Gastrocnemius medialis (tissue), 4 donors: ENCODE measurements at regions not wholly inside any gene's neighbourhood (a gene's known extent, or its start where the extent isn't known, plus 50 kb on each side); places are given as distances from the start of the nearest gene placed in this dataset.
"Not testable (repeated sequence)": the region's sequence is repeated elsewhere in the genome, so short reads cannot be mapped to it uniquely, and the experiment has no call there.

Source experiments
- ATAC-seq, 2 donors: fragments of 150-250 bp; one replicate each; pipeline ENCODE4 v1.9.1; 2016
- DNase-seq, 2 donors: peaks; one replicate each; pipeline ENCODE4 v3.0.0-alpha.2; 2019
- H3K27ac ChIP-seq, 4 donors: fragments of 200-600 bp; sonication (generic); 1 replicate in 1 of 4; 2 replicates in 3 of 4; pipeline ENCODE4 v1.5.1; 2016 to 2018; ENCODE audit warnings: mild to moderate bottlenecking in 2 of 4, moderate library complexity in 1 of 4
- H3K27me3 ChIP-seq, 3 donors: fragments of 200-600 bp; sonication (generic) in 2 of 3; 1 replicate in 1 of 3; 2 replicates in 2 of 3; pipeline versions ENCODE4 v1.5.1 to v1.6.0; 2016 to 2019; ENCODE audit warnings: mild to moderate bottlenecking in 1 of 3, moderate library complexity in 1 of 3
- H3K36me3 ChIP-seq, 2 donors: fragments of 200-600 bp; sonication (generic) in 1 of 2; one replicate each; pipeline ENCODE4 v1.5.1; 2017 to 2018
- H3K4me1 ChIP-seq, 2 donors: fragments of 200-600 bp; sonication (generic) in 1 of 2; one replicate each; pipeline ENCODE4 v1.5.1; 2016 to 2017; ENCODE audit warnings: mild to moderate bottlenecking in 2 of 2
- H3K4me3 ChIP-seq, 4 donors: fragments of 200-600 bp; sonication (generic) in 3 of 4; 1 replicate in 1 of 4; 2 replicates in 3 of 4; pipeline ENCODE4 v1.5.1; 2016 to 2019; ENCODE audit warnings: mild to moderate bottlenecking in 2 of 4
- H3K9me3 ChIP-seq, 3 donors: fragments of 200-600 bp; sonication (generic) in 2 of 3; 1 replicate in 1 of 3; 2 replicates in 2 of 3; pipeline ENCODE4 v1.5.1; 2016 to 2019
- POLR2A ChIP-seq, 2 donors: fragments of 450-650 bp; IDR thresholded peaks; one replicate each; pipeline ENCODE4 v1.6.1; 2017; ENCODE audit warnings: antibody characterized with exemption in 2 of 2, mild to moderate bottlenecking in 2 of 2, moderate library complexity in 2 of 2
- in situ Hi-C, 4 donors: fragments of 200-750 bp; cut with MboI; loops; one replicate each; pipeline versions ENCODE4 v1.15.0 to v1.8.0; 2017; ENCODE audit warnings: low sequenced_read_pairs in 4 of 4
- intact Hi-C: fragments of 100-400 bp; cut with DNase I; formaldehyde crosslinking; loops from one replicate; pipeline ENCODE4 v1.15.1; 2023; ENCODE audit warnings: low total_unique reads
- TF ChIP-seq, protein P1 (sequence below), 5 experiments: fragments of 450-650 bp in 3 of 5; fragments of 200-600 bp in 2 of 5; sonication (generic) in 2 of 5; IDR thresholded peaks in 4 of 5; conservative IDR thresholded peaks in 1 of 5; 1 replicate in 4 of 5; 2 replicates in 1 of 5; pipeline ENCODE4 v1.5.1; 2016 to 2019; ENCODE audit warnings: antibody characterized with exemption in 5 of 5, mild to moderate bottlenecking in 3 of 5, moderate library complexity in 3 of 5

DNA sequence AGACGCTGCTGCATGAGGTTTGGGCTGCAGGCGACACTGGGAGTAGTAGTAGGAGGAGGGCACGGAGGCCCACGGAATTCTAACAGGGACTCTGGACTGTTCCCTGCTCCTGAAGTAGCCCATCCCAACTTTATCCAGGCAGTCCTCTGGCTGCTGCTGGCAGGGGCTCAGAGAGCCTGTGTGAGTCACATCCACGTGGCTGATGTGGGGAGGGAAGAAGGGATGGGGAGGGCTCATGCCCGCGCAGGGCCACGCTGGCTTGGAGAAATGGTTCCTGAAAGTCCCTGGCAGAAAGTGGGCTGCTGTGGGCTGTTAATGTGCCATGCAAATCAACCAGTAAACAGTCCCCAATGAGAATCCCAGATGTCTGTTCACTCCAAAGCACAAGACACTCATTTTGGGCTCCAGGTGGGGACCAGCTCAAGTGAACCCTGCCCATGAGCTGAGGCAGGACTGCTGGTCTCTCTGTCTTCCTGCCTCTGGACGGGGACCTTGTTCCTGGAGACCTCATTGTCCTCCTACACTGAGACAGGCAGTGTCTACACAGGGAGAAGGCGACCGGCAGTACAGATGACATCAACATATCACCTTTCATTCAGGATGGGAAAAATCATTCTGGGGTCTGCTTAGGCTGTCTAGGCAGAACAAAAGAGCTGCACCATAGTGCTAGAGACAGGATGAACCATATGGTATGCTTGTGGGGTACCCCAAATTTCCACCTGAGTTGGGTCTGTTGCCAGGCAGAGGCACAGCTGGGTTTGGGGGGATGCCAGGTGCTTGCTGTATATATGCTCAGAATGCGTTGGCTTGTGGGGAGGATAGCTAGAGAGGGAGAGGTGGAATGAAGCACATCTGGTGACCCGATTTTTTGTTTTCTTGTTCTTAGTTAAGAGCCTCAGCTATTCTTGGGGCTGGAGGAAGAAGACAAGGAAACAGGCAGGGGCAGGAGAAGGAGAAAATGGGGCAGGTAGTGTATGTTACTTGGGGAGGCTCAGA, 57.9 kb upstream of the FMOD start:
- peak; percentile 86 to 88 for ATAC-seq
- peak; percentile 70 to 81 for DNase-seq
- intact Hi-C loops: loop anchor here (5.0 kb wide), 1 partner anchor 34 kb away; no protein-coding TSS in a partner anchor
- Histone ChIP-seq H3K36me3 (no peaks in the 10 kb centered on the region), H3K4me3 (no peak overlapping the region), H3K9me3 (no peaks in the 10 kb centered on the region), H3K27ac (peak overlapping the region; percentile 17 to 49 (median 26)), H3K4me1 (peaks cover 0 to 4% of the 10 kb centered on the region in 2 donors), H3K27me3 (peaks cover 0 to 5% (median 4%) of the 10 kb centered on the region in 3 donors)
- TF ChIP-seq, protein P1, sequence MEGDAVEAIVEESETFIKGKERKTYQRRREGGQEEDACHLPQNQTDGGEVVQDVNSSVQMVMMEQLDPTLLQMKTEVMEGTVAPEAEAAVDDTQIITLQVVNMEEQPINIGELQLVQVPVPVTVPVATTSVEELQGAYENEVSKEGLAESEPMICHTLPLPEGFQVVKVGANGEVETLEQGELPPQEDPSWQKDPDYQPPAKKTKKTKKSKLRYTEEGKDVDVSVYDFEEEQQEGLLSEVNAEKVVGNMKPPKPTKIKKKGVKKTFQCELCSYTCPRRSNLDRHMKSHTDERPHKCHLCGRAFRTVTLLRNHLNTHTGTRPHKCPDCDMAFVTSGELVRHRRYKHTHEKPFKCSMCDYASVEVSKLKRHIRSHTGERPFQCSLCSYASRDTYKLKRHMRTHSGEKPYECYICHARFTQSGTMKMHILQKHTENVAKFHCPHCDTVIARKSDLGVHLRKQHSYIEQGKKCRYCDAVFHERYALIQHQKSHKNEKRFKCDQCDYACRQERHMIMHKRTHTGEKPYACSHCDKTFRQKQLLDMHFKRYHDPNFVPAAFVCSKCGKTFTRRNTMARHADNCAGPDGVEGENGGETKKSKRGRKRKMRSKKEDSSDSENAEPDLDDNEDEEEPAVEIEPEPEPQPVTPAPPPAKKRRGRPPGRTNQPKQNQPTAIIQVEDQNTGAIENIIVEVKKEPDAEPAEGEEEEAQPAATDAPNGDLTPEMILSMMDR (IDR thresholded peaks at IDR 0.05 in 4 of 5, conservative IDR thresholded peaks at IDR 0.05 in 1 of 5): no peak
- TF ChIP-seq POLR2A (IDR thresholded peaks at IDR 0.05): peak in 1 of 2 donors; percentile 24
- in situ Hi-C loops: no loop called here

DNA sequence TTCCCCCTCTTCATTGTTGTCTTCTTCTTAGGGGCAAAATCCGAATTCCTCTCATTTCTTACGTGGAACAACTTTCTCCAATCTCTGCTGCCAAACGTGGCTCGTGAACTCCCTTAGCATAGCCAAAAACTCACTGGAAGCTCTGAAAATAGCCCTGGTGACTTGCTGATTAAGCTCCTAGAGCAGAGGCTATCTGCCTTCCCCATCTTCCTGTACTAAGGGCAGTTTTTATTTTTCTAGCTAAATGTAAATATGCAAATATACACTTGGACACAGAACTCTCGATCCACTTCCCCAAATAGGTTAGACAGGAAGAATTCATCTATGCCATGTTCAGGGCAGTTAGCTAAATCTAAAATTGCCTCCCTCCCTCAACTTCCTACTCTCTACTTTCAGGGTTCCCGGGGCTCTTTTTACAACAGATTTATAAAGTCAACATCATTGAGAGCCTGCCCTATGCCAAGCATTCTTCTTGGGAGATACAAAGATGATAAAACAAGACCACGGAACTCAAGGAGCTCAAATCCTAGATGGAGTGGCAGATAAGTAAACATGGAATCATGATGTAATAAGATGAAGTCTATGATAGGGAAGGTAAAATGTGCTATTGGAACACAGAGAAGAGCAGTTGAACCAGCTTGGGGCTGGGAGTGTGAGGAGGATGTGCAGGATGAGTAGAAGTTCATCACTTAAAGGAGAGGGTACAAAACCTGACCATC, 59.4 kb upstream of the FMOD start:
- H3K4me1 ChIP-seq: peaks cover 0 to 4% of the 10 kb centered on the region in 2 donors
- ATAC-seq: no peak
- no peaks in the 10 kb centered on the region for H3K36me3 ChIP-seq
- intact Hi-C loops (no loop called here), in situ Hi-C loops (no loop called here)
- H3K4me3 ChIP-seq: no peak overlapping the region
- H3K27me3 ChIP-seq: peaks cover 0 to 5% (median 4%) of the 10 kb centered on the region in 3 donors
- no peak for DNase-seq
- TF ChIP-seq, protein P1 (IDR thresholded peaks at IDR 0.05 in 4 of 5, conservative IDR thresholded peaks at IDR 0.05 in 1 of 5): no peak
- no peak for TF ChIP-seq POLR2A (IDR thresholded peaks at IDR 0.05)
- H3K9me3 ChIP-seq: no peaks in the 10 kb centered on the region
- H3K27ac ChIP-seq: no peak overlapping the region

DNA sequence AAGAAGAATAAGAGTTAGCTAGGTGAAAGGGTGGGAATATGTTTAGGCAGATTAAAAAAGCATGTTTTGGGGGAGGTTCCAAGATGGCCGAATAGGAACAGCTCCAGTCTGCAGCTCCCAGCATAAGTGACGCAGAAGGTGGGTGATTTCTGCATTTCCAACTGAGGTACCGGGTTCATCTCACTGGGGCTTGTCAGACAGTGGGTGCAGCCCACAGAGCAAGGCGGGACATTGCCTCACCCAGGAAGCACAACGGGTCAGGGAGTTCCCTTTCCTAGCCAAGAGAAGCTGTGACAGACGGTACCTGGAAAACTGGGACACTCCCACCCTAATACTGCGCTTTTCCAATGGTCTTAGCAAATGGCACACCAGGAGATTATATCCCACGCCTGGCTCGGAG, 60.5 kb upstream of the FMOD start:
- H3K27me3 ChIP-seq, ATAC-seq, in situ Hi-C loops, H3K27ac ChIP-seq, H3K4me3 ChIP-seq, intact Hi-C loops, H3K4me1 ChIP-seq, H3K36me3 ChIP-seq, DNase-seq, H3K9me3 ChIP-seq: not testable (repeated sequence)

DNA sequence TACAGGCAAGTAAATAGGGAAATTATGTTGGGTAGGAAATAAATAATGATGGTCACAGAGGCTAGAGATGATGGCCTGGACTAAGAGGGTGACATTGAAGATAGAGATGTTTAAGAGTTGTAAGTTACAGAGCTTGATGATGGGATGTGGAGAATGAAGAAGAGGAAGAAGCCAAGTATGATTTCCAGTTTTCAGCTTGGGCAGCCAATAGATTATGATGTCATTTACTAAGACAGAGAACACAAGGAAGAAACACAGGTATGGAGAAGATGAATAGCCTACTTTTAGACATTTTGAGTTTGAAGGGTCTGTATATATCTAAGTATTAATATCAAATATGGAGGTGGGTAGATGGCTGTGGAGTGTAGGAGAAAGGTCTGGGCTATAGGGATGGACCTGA, 56.0 kb upstream of the PRELP start:
- H3K9me3 ChIP-seq: no peaks in the 10 kb centered on the region
- no peak overlapping the region for H3K27ac ChIP-seq
- no peaks in the 10 kb centered on the region for H3K4me1 ChIP-seq
- TF ChIP-seq, protein P1 (IDR thresholded peaks at IDR 0.05 in 4 of 5, conservative IDR thresholded peaks at IDR 0.05 in 1 of 5): no peak
- no peak for TF ChIP-seq POLR2A (IDR thresholded peaks at IDR 0.05)
- ATAC-seq (no peak), DNase-seq (no peak)
- H3K27me3 ChIP-seq: no peaks in the 10 kb centered on the region
- intact Hi-C loops (no loop called here), in situ Hi-C loops (no loop called here)
- no peaks in the 10 kb centered on the region for H3K36me3 ChIP-seq
- no peak overlapping the region for H3K4me3 ChIP-seq

DNA sequence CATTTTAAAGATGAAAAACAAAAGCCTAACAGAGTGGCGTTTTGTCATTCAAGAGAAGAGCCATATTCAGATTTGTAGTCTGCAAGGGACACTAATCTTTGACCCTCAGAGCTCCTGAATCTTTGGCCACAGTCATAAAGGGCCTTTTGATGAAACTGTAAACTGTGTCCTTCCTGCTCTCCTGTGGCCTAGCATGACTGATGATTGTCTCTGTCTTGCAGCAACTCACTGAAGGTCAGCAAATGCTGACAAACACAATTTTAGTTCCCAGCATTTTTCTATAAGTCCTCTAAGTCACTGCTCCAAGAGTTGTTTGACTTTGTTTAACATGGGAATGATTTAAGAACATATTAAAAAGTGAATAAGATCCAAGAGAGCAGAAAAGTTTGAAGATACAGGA, 55.3 kb upstream of the PRELP start:
- intact Hi-C loops: no loop called here
- H3K4me3 ChIP-seq: no peak overlapping the region
- no peaks in the 10 kb centered on the region for H3K36me3 ChIP-seq
- ATAC-seq: no peak
- H3K9me3 ChIP-seq: no peaks in the 10 kb centered on the region
- H3K27me3 ChIP-seq: no peaks in the 10 kb centered on the region
- H3K4me1 ChIP-seq: no peaks in the 10 kb centered on the region
- H3K27ac ChIP-seq: no peak overlapping the region
- no peak for DNase-seq
- TF ChIP-seq, protein P1 (IDR thresholded peaks at IDR 0.05 in 4 of 5, conservative IDR thresholded peaks at IDR 0.05 in 1 of 5): no peak
- TF ChIP-seq POLR2A (IDR thresholded peaks at IDR 0.05): no peak
- in situ Hi-C loops: no loop called here
